ENCODE measurements at regions not wholly inside any gene's neighbourhood (a gene's known extent, or its start where the extent isn't known, plus 50 kb on each side); places are given as distances from the start of the nearest gene placed in this dataset.

DNA sequence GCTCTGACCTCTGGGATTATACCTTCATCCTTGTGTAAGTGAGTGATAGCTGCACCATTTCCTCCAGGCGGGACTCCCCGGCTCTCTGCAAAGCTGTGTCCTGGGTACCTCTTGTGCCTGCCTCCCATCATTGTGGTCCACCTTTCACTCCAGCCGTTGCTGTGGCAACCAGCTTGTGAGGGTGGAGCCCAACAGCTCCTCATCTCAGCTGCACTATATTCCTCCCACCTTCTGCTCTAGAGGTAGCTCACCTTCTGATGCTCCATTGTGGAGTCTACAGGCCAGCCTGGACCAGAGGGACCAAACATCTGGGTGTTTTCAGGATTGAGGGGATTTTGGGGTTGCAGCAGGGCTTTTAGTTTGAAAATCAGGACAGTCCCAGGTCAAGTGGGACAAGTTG is 708.2 kb downstream of the UQCRFS1 start:
- DNase-seq (ENCODE audit: low read depth): no peak

DNA sequence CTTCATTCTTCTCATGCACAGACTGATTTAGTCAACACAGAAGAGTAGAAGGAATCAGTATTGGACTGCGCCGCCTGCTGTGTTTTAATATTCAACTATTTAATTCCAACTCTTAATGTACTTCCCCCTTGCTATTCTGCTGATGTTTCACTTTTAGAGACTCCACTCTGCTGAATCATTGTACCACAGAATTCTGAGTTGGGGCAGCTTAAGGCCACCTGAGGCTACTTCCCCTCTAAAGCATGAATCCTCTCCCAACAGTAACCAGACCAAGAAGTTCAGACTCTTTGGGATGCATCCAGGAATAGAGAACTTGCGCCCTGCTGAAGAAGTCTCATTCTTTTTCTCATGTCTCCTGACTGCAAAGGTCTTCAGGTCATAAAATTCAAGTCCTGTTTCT is 708.8 kb downstream of the UQCRFS1 start:
- DNase-seq (ENCODE audit: low read depth): no peak

DNA sequence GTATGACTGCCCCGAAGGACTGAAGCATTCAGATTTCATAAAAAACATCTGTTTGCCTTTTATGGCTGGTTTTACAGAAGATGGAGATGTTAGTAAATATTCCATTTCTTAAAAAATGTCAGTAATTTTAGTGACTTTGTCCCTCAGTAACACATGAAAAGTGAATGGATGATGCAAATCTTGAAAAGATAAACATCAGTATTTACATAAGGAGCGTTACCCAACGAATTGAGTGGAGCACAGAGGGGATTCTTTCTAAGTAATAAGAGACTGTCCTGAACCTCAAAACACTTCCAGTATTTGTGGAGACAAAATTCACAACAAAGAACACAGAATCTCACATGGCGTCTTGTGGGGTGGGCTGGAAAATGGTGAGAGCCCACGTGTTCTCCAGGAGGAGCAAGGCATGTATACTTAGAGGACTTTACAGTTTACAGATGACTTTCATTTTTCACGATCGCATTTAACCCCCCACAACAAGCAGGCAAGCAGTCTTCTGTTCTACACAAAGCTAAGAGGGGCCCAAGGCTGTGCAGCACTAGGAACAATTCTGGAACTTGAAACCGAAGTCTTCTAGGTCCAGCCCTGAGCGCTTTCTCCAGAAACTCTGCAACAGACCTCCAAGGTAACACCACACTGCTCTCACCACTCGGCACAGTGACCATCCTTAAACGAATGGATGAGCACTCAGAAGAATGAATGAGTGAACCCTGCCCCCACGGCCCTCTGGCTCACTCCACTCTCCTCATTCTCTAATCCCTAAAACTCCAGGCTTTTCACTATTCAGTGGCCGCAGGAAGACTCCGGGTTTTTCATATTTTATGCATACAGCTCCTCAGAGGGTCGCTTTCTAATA is 709.8 kb downstream of the UQCRFS1 start:
- DNase-seq (ENCODE audit: low read depth): no peak

DNA sequence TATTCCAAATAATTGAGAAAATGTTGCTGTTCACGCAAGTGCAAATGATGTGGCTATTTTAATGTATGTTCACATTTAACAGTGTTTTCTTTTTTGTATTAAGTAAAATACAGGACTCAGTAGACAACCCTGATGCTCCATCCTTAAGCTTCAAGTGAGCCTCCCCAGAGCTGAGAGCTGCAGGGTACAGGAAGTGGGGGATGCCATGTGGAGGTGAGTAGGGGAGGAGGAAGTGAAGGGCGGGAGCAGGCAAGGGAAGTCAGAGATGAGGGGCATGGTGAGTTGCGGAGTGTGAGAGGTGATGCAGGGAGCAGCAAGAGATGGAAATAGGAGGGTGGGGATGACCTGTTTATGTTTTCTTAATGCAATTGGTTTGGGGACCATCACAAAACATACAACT is 711.0 kb downstream of the UQCRFS1 start:
- DNase-seq (ENCODE audit: low read depth): no peak

DNA sequence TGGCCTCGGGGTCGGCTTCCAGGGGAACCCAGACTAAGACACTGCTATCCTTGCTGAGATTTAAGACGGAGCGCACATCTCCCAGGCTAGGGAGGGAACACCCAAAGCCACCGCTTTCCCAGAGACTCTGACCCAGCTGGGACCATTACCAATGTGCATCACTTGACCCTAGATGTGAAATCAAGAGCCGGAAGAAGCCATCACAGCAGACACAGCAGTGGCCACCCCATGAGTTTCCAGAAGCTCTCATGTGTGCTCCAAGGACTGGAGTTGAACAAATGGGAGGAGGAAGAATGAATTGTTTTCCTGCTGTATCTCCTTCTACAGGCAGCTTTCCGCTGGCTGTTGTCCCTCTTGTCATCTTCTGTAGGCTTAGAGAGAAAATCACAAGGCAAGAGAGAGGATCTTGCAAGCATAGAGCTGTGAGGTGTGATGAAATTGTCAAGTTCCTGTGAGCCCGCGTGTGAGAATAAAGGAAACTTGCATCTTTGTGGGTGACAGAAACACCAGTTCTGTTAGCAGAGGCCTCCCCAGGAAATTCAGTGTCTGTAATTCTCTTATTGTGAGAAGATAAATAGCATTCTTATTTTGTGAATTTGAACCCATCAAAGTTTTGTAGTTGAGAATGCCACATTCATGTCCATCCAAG is 711.8 kb downstream of the UQCRFS1 start:
- DNase-seq (ENCODE audit: low read depth): no peak

DNA sequence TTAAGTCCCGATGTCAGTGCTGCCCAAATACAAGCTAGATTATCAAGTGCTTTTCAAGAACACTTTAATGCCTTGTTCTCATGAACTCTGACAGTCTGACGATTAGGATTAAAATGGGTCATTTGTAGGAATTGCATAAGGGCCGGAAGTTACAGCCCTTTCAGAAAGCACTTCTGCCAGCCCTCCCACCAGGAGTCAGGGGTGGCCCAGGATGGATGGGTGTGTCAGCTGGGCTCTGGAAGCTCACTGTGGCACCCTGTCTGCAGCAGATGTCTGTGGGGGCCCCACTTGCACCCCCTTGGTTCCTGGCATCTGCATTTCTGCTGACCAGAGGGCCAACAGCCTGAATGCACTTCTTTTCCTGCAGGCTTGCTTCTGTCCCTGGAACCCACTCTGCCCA is 712.7 kb downstream of the UQCRFS1 start:
- no peak for DNase-seq (ENCODE audit: low read depth)

DNA sequence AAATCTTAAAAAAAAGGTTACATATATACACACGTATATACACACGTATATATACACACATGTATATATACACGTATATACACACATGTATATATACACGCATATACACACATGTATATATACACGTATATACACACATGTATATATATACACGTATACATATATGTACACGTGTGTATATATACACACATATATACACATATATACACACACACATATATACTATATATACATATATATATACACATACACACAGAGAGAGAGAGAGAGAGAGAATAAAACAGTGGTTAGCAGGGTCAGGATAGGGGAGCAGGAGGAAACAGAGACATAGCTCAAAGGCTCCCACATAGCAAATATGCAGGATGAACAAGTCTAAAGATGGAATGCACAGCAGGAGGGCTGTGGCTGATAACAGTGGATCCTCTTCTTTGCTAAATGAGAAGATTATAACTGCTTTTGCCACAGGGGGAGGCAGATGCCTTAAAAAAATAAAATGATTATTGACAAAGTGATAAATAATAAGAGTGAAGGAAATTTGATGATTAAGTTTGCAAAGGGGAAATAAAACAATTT is 714.5 kb downstream of the UQCRFS1 start:
- no peak for DNase-seq (ENCODE audit: low read depth)

DNA sequence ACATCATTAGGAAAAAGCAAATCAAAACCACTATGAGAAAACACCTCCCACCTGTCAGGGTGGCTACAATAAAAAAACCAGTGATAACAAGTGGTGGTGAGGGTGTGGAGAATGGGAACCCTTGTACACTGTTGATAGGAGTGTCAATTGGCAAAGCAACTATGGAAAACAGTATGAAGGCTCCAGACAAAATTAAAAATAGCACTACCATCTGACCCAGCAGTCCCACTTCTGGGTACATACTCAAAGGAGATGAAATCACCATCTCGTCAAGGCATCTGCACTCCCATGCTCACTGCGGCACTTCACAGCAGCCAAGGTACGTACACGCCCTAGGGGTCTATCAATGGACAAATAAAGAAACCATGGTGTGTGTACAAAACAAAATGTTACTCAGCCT is 715.1 kb downstream of the UQCRFS1 start:
- no peak for DNase-seq (ENCODE audit: low read depth)

DNA sequence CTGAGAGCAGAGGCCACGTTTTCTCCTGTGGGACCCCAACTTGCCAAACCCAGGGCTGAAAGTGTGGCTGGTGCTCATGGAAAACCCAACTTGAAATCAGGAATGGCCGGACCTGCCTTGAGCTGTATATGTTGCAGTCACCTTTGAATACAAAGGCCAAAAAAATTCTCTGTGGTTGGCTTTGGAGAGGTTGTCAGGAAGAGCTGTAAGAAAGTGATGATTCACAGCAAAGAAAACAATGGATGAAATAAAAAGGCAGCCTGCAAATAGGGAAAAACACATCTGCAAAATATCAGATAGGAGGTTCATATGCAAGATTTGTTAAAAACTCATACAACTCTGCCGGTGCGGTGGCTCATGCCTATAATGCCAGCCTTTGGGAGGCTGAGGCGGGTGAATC is 715.8 kb downstream of the UQCRFS1 start:
- no peak for DNase-seq (ENCODE audit: low read depth)

DNA sequence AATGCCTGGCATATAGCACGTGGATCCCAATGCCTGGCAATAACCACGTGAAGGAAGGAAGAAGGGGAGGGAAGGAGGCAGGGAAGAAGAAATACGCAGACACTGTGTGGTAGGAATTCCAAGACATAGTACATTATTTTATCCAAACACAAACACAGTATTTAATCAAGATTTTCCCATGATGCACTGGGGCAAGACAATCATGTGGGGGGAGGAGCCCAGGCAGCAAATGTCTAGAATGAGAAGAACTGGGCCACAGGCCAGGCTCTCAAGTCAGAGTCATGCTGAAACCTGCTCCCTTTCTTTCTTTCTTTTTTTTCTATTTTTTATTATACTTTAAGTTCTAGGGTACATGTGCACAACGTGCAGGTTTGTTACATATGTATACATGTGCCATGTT is 717.9 kb downstream of the UQCRFS1 start:
- DNase-seq (ENCODE audit: low read depth): no peak

DNA sequence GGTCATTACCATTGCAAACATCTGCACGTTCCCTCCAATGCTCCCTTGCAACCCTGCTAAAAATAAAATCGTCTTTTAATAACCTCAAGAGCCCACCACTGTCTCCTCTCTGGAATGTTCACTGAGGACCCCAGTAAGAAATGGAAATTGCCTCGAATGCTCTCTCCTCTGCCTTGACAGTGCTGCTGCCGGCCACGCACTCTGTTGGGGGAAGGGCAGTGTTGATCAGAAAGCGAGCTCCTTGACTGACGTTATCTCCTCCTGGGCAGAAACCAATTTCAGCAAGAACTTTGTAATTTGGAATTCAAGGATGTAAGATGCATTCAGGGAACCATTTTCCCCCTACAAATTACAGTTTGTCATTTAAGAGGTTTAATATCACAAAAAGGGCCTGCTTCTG is 718.5 kb downstream of the UQCRFS1 start:
- DNase-seq (ENCODE audit: low read depth): no peak

DNA sequence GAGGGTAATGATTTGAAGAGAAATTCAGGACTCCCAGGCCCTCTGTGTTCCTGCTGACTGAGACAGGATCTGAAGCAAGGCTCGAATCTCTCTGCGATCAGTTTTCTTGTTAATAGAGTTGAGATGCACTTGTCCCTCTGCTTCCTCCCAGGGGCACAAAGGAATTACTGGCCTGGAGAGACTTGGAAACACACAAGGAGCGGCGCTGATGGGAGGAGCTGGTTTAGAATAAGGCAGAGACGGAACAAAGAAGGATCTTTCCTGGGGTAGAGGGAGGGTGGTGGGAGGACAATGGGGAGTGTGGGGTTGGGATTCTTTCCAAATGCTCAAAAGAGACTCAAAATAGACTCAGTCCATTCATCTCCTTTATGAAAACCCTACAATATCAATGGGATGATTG is 719.1 kb downstream of the UQCRFS1 start:
- DNase-seq (ENCODE audit: low read depth): no peak

DNA sequence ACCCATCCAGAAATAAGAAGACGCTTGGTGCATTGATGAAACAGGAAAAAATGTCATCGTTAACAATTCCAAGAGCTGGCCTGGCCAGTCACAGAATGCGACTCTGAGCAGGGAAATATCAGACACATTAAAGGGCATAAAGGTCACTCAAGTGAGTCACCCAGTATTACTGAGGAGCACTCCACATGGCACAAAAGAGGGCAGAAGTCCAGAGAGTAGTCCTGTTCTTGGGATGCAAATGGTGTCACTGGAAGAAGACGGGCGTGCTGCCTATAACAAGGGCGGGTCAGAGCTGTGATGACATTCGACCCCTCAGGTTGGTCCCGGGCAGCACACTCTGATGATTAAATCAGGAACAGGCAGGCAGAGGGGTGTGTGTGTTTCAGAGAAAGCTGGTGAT is 720.3 kb downstream of the UQCRFS1 start:
- DNase-seq (ENCODE audit: low read depth): no peak

DNA sequence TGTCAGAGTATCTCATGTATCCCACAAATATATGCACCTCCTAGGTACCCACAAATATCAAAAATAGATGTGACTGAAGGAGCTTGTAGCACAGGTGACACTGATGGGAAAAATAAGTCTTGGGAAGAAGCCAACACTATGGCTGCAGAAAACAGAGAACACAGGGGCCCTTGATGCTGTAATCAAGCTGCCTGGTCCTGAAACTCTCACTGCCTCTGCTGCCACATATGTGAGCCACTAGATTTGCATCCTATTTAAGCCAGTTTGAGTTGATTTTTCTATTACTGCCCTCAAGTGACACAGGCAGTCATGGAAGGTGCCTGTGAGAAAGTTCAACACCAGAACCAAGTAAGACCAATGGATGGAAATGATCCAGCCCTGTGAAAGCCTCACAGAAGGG is 720.8 kb downstream of the UQCRFS1 start:
- no peak for DNase-seq (ENCODE audit: low read depth)

DNA sequence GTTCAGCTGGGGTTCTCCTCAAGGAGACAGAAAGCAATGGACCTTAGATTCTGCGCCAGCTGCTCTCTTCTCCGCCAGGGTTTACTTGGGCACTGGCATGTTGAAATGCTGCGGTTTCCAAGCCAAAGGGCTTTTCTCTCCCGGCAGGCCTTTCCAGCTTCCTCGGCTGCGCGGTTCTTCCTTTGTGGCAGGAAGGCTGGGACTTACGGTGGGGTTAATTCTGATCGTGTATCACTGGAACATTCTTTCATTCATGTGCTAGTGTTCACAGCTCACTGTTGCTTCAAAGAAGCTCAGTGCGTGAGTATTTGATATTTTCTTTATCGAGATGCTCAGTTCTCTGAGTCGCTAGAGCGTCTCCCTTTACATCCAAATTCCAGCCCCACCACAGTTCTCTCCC is 723.2 kb downstream of the UQCRFS1 start:
- DNase-seq (ENCODE audit: low read depth): no peak

DNA sequence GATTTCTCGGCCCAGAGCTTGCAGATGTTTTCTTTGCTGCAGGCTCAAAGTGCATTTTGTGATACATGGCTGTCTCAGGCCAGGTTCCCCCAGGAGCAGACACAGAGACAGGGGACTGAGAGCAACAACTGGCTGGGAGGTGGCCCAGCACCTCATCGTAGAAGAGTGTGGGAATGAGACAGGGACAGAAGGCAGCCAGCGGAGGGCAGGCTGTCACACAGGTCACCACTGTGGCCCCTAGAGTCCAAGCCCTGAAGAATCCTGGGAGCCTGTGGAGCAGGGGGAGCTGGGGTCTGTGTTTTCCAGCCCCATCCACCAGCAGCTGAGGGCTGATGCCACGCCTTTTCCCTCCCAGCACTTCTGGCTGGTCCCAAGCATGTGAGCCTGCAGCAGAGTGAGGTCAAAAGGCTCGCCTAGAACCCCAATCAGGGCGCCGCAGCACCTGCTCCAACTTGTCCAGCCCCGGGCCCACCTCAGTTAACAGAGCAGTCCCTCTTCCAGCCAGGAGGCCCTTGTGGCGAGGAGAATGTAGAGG is 723.8 kb downstream of the UQCRFS1 start:
- no peak for DNase-seq (ENCODE audit: low read depth)

DNA sequence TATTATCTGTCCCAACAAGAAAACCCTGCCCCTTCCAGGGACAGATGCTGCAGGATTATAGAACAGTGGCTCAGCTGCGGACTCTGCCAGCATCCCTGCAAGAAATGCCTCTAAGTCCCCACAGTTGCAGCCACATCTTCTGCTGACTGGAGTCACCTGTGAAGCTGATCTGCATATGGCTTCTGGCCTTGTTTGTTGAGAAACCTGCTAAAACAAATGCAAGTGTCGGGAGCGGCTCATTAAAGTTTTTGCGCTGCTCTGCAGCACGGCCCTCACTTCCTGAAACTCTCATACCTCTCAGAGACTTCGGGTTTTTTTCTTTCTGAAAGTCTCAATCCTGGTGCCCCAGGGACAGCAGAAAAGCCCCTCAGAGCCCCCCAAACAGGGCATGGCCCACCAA is 725.0 kb downstream of the UQCRFS1 start:
- DNase-seq (ENCODE audit: low read depth): no peak

DNA sequence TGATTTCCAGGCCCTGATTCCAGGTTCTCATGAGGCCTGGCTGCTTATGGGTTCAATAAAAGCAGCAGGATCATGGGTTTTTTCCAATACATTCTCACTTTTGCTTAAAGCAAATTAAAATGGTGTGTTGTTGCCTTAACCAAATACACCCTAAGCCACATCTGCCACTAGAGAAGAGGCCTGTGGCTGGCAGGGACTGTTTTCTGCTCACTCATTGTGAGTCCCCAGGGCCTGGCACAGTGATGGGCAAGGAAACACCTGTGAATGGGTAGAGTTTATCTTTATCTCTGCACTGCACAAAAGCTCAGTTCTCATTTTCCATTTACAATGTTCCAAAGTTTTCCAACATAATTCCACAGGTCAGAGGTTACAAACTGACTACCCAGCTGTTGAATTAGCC is 726.0 kb downstream of the UQCRFS1 start:
- no peak for DNase-seq (ENCODE audit: low read depth)

DNA sequence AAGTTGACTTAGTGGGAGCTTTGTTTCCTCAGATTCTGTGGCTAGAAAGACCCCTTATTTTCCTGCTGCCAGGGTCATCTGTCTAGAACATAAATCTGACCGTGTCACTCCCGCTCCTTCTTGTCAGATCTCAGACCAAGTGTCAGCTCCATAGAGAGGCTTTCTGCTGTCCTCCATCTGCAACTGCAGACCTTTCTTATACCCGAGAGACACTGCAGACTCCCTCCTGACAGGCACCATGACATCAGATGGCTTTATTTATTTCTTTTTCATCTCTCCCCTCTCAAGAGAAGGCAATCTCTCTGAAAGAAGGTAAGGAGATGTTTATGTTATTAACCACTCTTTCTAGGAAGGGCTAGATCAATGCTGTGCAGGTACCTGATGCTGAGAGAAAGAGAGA is 726.5 kb downstream of the UQCRFS1 start:
- DNase-seq (ENCODE audit: low read depth): no peak

DNA sequence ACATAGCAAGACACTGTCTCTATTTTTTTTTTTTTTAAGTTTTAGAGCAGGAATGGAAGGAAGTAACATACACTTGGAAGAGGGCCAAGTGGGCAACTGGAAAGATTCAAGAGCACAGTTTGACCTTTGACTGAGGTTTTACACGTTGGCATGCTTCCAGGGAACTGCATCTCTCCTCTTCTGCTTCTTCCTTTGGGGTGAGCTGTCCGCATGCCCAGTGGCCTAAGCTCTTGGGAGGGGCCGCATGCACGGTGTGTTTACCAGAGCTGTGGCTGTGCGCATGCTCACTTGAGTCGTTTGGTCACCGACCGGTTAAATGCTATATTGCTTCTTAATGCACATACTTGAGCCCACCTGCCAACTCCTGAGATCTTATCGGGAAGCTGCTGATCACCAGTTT is 727.7 kb downstream of the UQCRFS1 start:
- DNase-seq (ENCODE audit: low read depth): no peak

DNA sequence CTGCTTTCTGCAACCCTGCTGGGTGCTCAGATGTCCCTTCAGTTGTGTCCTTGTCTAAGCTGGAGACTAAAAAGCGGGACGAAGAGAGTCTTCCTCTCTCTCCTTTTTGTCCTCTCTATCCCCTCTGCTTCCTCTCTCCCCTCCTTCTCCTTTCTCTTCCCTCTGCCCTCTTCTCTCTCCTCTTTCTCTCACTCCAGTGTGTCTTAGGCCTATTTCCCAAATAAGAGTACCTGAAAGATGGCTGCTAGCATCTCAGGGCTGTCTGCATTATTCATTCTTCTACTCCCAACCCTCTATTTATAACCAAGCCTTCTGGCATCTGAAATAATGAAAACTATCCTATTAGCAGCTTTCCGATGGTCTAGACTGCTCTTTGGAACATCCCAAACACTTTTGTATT is 729.8 kb downstream of the UQCRFS1 start:
- DNase-seq (ENCODE audit: low read depth): no peak

DNA sequence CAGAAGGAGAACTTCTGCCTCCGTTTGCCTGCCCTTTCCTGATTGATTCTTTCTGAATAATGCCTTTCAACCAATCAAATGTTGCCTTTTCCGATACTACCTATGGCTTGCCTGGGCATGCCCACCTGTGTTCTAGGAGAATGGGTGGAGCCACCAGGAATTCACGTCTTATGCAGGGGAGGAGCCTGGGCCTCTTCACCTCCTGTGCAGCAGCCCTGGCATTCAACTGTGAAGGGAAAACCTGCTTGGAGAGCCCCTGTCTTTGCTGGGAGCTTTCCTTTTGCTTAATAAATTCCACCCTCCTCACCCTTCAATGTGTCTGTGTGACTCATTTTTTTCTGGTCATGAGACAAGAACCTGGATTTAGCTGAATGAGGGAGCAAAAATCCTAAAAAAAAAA is 730.7 kb downstream of the UQCRFS1 start:
- DNase-seq (ENCODE audit: low read depth): no peak

DNA sequence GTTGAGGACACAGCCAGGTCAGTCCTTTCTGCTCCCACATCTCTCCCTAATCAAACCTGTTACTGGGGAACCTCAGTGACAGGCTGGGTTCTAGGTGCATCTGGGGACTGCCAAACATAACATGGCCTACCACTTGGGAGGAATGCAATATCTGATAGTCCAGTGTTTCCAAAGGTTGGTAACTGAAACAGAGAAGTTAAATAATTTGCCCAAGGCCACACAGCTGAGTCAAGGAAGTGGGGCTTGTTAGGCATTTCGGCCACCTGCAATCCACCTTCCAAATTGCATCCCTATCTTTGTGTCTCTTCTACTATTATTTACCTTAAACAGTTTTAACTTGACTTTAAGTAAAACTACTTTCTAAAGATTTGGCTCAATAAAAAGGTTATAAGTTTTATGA is 731.3 kb downstream of the UQCRFS1 start:
- no peak for DNase-seq (ENCODE audit: low read depth)
